ENCODE measurements at regions not wholly inside any gene's neighbourhood (a gene's known extent, or its start where the extent isn't known, plus 50 kb on each side); places are given as distances from the start of the nearest gene placed in this dataset.

DNA sequence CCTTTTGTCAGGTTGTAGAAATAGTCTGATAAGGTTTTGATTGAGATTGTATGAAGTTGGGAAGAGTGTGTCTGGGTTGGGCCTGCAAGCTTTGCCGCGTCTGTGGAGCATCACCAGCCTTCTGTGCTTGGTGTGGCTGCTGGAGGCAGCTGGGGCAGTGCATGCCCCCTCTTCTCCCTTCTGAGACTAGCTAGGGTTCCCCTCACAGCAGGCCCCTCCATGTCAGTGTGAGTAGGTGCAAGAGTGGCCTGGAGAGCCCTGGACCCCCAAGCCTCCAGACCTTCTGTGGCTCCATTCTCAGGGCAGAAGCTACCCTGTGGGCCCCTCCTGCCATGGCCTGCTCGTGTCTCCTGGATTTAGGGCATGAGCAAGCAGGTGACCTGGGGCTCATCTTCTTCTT is 914.2 kb downstream of the TBC1D22A start:
- TF ChIP-seq PATZ1 (CRISPR knock-in tag; IDR thresholded peaks at IDR 0.05; ENCODE audit: borderline replicate concordance) (no peak), BACH2 (CRISPR knock-in tag; IDR thresholded peaks at IDR 0.05; ENCODE audit: borderline replicate concordance) (no peak), TOX (CRISPR knock-in tag; IDR thresholded peaks at IDR 0.05; ENCODE audit: borderline replicate concordance) (no peak)

Measured in SK-N-SH treated with all-trans-retinoic acid at 6 μM for 48 hours (cell line).